DOHH2 (cell line): ENCODE measurements at regions not wholly inside any gene's neighbourhood (a gene's known extent, or its start where the extent isn't known, plus 50 kb on each side); places are given as distances from the start of the nearest gene placed in this dataset.

ENCODE experiments used
- H3F3A ChIP-seq: fragments of 200-600 bp; sonication (generic), shearing (Covaris generic); 2 replicates; pipeline ENCODE4 v1.6.0; 2016; ENCODE audit warnings: antibody characterized with exemption, mild to moderate bottlenecking; ENCODE audit not compliant: control insufficient read depth, insufficient read depth
- H3K27ac ChIP-seq: fragments of 200-600 bp; sonication (generic); 2 replicates; pipeline ENCODE4 v1.5.1; 2014; ENCODE audit warnings: low read depth, mild to moderate bottlenecking, low read length, moderate library complexity
- H3K27me3 ChIP-seq: fragments of 200-600 bp; sonication (generic); 2 replicates; pipeline ENCODE4 v1.6.1; 2014; ENCODE audit warnings: mild to moderate bottlenecking, low read length, mixed read lengths; ENCODE audit not compliant: control insufficient read depth
- H3K36me3 ChIP-seq: fragments of 200-600 bp; sonication (generic); 2 replicates; pipeline ENCODE4 v1.6.1; 2014; ENCODE audit warnings: mild to moderate bottlenecking, low read length, moderate library complexity, mixed read lengths; ENCODE audit not compliant: control insufficient read depth
- H3K4me1 ChIP-seq: fragments of 200-600 bp; sonication (generic); 2 replicates; pipeline ENCODE4 v1.6.1; 2014; ENCODE audit warnings: mild to moderate bottlenecking, low read length, mixed read lengths; ENCODE audit not compliant: control insufficient read depth
- H3K4me2 ChIP-seq: fragments of 200-600 bp; sonication (generic); 2 replicates; pipeline ENCODE4 v1.6.0; 2014; ENCODE audit warnings: mild to moderate bottlenecking, low read length, moderate library complexity
- H3K4me3 ChIP-seq: fragments of 200-600 bp; sonication (generic); 2 replicates; pipeline ENCODE4 v1.5.1; 2014; ENCODE audit warnings: mild to moderate bottlenecking, low read length, mixed read lengths
- H3K79me2 ChIP-seq: fragments of 200-600 bp; sonication (generic); 2 replicates; pipeline ENCODE4 v1.6.1; 2014; ENCODE audit warnings: mild to moderate bottlenecking, low read length, mixed read lengths; ENCODE audit not compliant: control insufficient read depth
- H3K9me2 ChIP-seq: fragments of 200-600 bp; sonication (generic); replicated peaks from 2 replicates; pipeline ENCODE4 v1.6.1; 2014; ENCODE audit warnings: mild to moderate bottlenecking, low read length, mixed read lengths; ENCODE audit not compliant: control insufficient read depth
- H3K9me3 ChIP-seq: fragments of 200-600 bp; sonication (generic); 2 replicates; pipeline ENCODE4 v1.6.1; 2014; ENCODE audit warnings: antibody characterized with exemption, low read length, mixed read lengths; ENCODE audit not compliant: control insufficient read depth, insufficient read depth
- H4K20me1 ChIP-seq: fragments of 200-600 bp; sonication (generic); 2 replicates; pipeline ENCODE4 v1.6.0; 2014; ENCODE audit warnings: low read depth, mild to moderate bottlenecking, antibody characterized with exemption, low read length, moderate library complexity; ENCODE audit not compliant: control insufficient read depth, insufficient read depth
- EZH2phosphoT487 ChIP-seq: fragments of 200-600 bp; sonication (generic); IDR thresholded peaks from 2 replicates; pipeline ENCODE4 v1.6.1; 2017; ENCODE audit warnings: borderline replicate concordance, mild to moderate bottlenecking, antibody characterized with exemption, low read length, moderate library complexity, mixed read lengths
- TF ChIP-seq, protein P1 (sequence below): fragments of 200-600 bp; sonication (generic); IDR thresholded peaks from one replicate; pipeline ENCODE4 v1.5.1; 2014; ENCODE audit warnings: antibody characterized with exemption, mild to moderate bottlenecking, low read depth, low read length; ENCODE audit not compliant: poor library complexity, severe bottlenecking

DNA sequence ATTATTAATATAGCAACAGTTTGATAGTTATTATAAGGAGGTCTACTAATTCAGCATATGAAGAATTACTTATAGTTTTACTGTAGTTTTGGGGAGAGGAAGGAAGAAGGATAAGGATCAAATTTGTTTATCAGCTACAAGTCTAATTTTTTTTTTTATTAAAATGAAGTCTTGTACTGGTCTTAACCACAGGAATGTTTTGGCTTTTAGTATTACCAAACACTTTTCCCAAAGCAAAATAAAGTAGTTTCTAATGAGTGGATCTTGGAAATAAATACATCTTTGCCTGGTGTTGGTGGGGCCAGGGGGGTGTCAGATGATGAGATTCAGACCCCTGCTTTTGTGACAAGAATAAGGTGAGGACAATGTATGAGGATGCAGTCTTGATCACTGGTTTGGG lies 57.2 kb upstream of the ZDHHC17 start:
- Histone ChIP-seq H3K9me2 (no peaks in the 10 kb centered on the region), H3K4me3 (no peak overlapping the region), H3K36me3 (no peaks in the 10 kb centered on the region), H3K27ac (no peak overlapping the region), H4K20me1 (no peaks in the 10 kb centered on the region), H3K4me2 (no peak overlapping the region), H3K79me2 (no peaks in the 10 kb centered on the region), H3K4me1 (peaks cover 20% of the 10 kb centered on the region), H3F3A (peaks cover 3% of the 10 kb centered on the region; the same call in 1 of the 2 replicates), H3K9me3 (no peaks in the 10 kb centered on the region), H3K27me3 (no peaks in the 10 kb centered on the region)
- TF ChIP-seq, protein P1, sequence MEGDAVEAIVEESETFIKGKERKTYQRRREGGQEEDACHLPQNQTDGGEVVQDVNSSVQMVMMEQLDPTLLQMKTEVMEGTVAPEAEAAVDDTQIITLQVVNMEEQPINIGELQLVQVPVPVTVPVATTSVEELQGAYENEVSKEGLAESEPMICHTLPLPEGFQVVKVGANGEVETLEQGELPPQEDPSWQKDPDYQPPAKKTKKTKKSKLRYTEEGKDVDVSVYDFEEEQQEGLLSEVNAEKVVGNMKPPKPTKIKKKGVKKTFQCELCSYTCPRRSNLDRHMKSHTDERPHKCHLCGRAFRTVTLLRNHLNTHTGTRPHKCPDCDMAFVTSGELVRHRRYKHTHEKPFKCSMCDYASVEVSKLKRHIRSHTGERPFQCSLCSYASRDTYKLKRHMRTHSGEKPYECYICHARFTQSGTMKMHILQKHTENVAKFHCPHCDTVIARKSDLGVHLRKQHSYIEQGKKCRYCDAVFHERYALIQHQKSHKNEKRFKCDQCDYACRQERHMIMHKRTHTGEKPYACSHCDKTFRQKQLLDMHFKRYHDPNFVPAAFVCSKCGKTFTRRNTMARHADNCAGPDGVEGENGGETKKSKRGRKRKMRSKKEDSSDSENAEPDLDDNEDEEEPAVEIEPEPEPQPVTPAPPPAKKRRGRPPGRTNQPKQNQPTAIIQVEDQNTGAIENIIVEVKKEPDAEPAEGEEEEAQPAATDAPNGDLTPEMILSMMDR: no peak
- TF ChIP-seq EZH2phosphoT487: no peak

DNA sequence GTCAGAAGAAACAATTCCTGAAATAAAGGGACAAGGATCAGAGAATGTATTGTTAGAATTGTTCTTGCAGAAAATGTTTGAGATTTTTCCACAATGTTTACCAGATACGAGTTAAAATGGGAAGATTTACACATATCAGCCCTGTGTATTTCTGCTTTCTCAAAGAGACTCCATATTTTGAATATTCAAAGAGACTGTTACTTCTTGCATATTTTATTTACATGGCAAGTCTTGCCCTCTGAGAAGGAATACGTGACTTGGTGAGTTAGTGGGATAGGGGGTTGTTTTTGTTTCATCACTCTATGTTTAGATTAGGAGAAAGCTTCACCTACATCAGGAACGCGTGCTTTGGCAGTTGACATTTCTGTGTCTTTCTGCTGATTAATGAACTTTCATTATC lies 56.1 kb upstream of the ZDHHC17 start:
- peaks cover 3% of the 10 kb centered on the region; the same call in 1 of the 2 replicates for H3F3A ChIP-seq
- no peaks in the 10 kb centered on the region for H3K27me3 ChIP-seq
- no peaks in the 10 kb centered on the region for H3K36me3 ChIP-seq
- no peaks in the 10 kb centered on the region for H3K79me2 ChIP-seq
- no peaks in the 10 kb centered on the region for H4K20me1 ChIP-seq
- no peaks in the 10 kb centered on the region for H3K9me3 ChIP-seq
- H3K4me3 ChIP-seq: no peak overlapping the region
- H3K27ac ChIP-seq: no peak overlapping the region
- TF ChIP-seq, protein P1: no peak
- no peak for TF ChIP-seq EZH2phosphoT487
- H3K9me2 ChIP-seq: no peaks in the 10 kb centered on the region
- no peak overlapping the region for H3K4me2 ChIP-seq
- peaks cover 20% of the 10 kb centered on the region for H3K4me1 ChIP-seq

DNA sequence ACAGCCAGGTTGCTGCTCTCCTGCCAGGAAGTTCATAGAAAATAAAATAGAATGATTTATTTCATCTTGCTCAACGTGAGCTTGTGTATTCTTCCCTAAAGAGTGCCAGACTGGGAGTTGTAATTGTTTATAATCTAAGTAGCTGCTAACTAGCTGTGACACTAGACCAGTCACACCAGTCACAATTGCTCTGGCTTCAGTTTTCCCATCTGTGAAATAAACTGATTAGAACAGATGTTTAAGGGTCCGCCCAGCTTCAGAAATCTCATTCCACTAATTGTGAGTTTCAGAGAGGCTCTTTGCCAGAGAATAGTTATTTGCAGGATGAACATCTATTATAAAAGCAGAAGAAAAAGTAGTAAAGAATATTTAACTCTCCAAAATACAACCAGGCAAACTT lies 55.6 kb upstream of the ZDHHC17 start:
- no peak overlapping the region for H3K4me2 ChIP-seq
- H3K4me3 ChIP-seq: no peak overlapping the region
- no peaks in the 10 kb centered on the region for H3K9me3 ChIP-seq
- no peaks in the 10 kb centered on the region for H3K9me2 ChIP-seq
- no peaks in the 10 kb centered on the region for H3K36me3 ChIP-seq
- H3K4me1 ChIP-seq: peaks cover 18% of the 10 kb centered on the region
- peaks cover 3% of the 10 kb centered on the region; the same call in 1 of the 2 replicates for H3F3A ChIP-seq
- no peaks in the 10 kb centered on the region for H4K20me1 ChIP-seq
- H3K27me3 ChIP-seq: no peaks in the 10 kb centered on the region
- H3K79me2 ChIP-seq: no peaks in the 10 kb centered on the region
- no peak overlapping the region for H3K27ac ChIP-seq
- no peak for TF ChIP-seq EZH2phosphoT487
- TF ChIP-seq, protein P1: no peak
